Adrenal gland (tissue), 5 donors: ENCODE measurements at regions not wholly inside any gene's neighbourhood (a gene's known extent, or its start where the extent isn't known, plus 50 kb on each side); places are given as distances from the start of the nearest gene placed in this dataset.

Source experiments
- CTCF ChIP-seq, 6 experiments: fragments of 450-650 bp in 4 of 6; fragments of 200-600 bp in 2 of 6; sonication (generic) in 1 of 6; IDR thresholded peaks; 1 replicate in 5 of 6; 2 replicates in 1 of 6; pipeline versions ENCODE4 v1.5.1 to v1.8.0; 2016 to 2021; ENCODE audit warnings: antibody characterized with exemption in 6 of 6, mild to moderate bottlenecking in 2 of 6, moderate library complexity in 1 of 6
- POLR2A ChIP-seq, 2 donors: fragments of 450-650 bp; IDR thresholded peaks; one replicate each; pipeline ENCODE4 v1.6.1; 2017; ENCODE audit warnings: antibody characterized with exemption in 2 of 2, mild to moderate bottlenecking in 2 of 2, moderate library complexity in 1 of 2
- donor health status: DM: no; HTN: no; CAD: no.

- TF ChIP-seq CTCF (IDR thresholded peaks at IDR 0.05) (no peak), POLR2A (IDR thresholded peaks at IDR 0.05) (no peak)
Observed at GRCh38 chr10:88194961-88195367, 331.5 kb downstream of the PTEN start.
